Spleen (tissue), 11 donors: ENCODE measurements at regions not wholly inside any gene's neighbourhood (a gene's known extent, or its start where the extent isn't known, plus 50 kb on each side); places are given as distances from the start of the nearest gene placed in this dataset.

Experiments used
- DNase-seq: peaks from one replicate; pipeline ENCODE4 v3.0.0-alpha.2; 2020
- H3K27ac ChIP-seq, 8 donors: fragments of 200-600 bp; sonication (generic) in 7 of 8; 1 replicate in 4 of 8; 2 replicates in 4 of 8; pipeline versions ENCODE4 v1.5.0 to v1.8.0; 2016 to 2021; ENCODE audit warnings: inconsistent platforms in 4 of 8, mild to moderate bottlenecking in 4 of 8, moderate library complexity in 1 of 8
- H3K27me3 ChIP-seq, 7 donors: fragments of 200-600 bp; sonication (generic) in 6 of 7; replicated peaks in 1 of 7; 1 replicate in 4 of 7; 2 replicates in 3 of 7; pipeline versions ENCODE4 v1.5.0 to v1.8.0; 2016 to 2021; ENCODE audit warnings: inconsistent platforms in 3 of 7, mild to moderate bottlenecking in 1 of 7
- H3K36me3 ChIP-seq, 6 donors: fragments of 200-600 bp; sonication (generic) in 5 of 6; 1 replicate in 4 of 6; 2 replicates in 2 of 6; pipeline versions ENCODE4 v1.5.0 to v1.8.0; 2016 to 2021; ENCODE audit warnings: inconsistent platforms in 2 of 6
- H3K4me1 ChIP-seq, 6 donors: fragments of 200-600 bp; sonication (generic) in 5 of 6; 1 replicate in 3 of 6; 2 replicates in 3 of 6; pipeline versions ENCODE4 v1.5.0 to v1.8.0; 2016 to 2021; ENCODE audit warnings: inconsistent platforms in 3 of 6
- H3K4me3 ChIP-seq, 8 donors: fragments of 200-600 bp; sonication (generic) in 7 of 8; 1 replicate in 4 of 8; 2 replicates in 4 of 8; pipeline versions ENCODE4 v1.5.0 to v1.8.0; 2016 to 2021; ENCODE audit warnings: inconsistent platforms in 4 of 8, mild to moderate bottlenecking in 4 of 8, moderate library complexity in 2 of 8
- H3K9me3 ChIP-seq, 8 donors: fragments of 200-600 bp; sonication (generic) in 7 of 8; 1 replicate in 4 of 8; 2 replicates in 4 of 8; pipeline versions ENCODE4 v1.5.0 to v1.8.0; 2016 to 2021; ENCODE audit warnings: inconsistent platforms in 4 of 8
- CTCF ChIP-seq, 11 experiments: fragments of 200-600 bp in 7 of 11; fragments of 450-650 bp in 4 of 11; sonication (generic) in 4 of 11; IDR thresholded peaks in 8 of 11; conservative IDR thresholded peaks in 3 of 11; 1 replicate in 7 of 11; 2 replicates in 4 of 11; pipeline versions ENCODE4 v1.4.0 to v1.8.0; 2016 to 2021; ENCODE audit warnings: antibody characterized with exemption in 11 of 11, inconsistent platforms in 4 of 11, mild to moderate bottlenecking in 1 of 11
- POLR2A ChIP-seq, 3 donors: fragments of 450-650 bp; IDR thresholded peaks; one replicate each; pipeline ENCODE4 v1.5.1; 2017; ENCODE audit warnings: antibody characterized with exemption in 3 of 3, mild to moderate bottlenecking in 1 of 3
- POLR2AphosphoS5 ChIP-seq, 3 donors: sonication (generic); formaldehyde crosslinking; IDR thresholded peaks; one replicate each; pipeline ENCODE4 v1.5.1; 2017; ENCODE audit warnings: antibody characterized with exemption in 3 of 3
- WGBS, 5 donors: extraction: QIAGEN DNeasy Blood & Tissue Kit in 3 of 5; methylation state at CpG; one replicate each; pipeline versions ENCODE4 v1.1.5 to v1.1.7; 2013 to 2018; 5-methylcytosine and 5-hydroxymethylcytosine counted together
- intact Hi-C: fragments of 100-400 bp; cut with DNase I; formaldehyde crosslinking; loops from one replicate; pipeline ENCODE4 v1.15.0; 2023; ENCODE audit warnings: low total_unique reads
- donor health status: healthy with polysubstance abuse.
- donor health status: DM: no; HTN: no; CAD: no; lungs with moderate emphysema.
- donor health status: DM: no; HTN: no; CAD: no.
- donor health status: Bipolar disorder and iron deficiency.
- donor health status: healthy.
- donor health status: DM: no; HTN: no; CAD: no.
- donor health status: DM: yes; HTN: yes; CAD: no.

DNA sequence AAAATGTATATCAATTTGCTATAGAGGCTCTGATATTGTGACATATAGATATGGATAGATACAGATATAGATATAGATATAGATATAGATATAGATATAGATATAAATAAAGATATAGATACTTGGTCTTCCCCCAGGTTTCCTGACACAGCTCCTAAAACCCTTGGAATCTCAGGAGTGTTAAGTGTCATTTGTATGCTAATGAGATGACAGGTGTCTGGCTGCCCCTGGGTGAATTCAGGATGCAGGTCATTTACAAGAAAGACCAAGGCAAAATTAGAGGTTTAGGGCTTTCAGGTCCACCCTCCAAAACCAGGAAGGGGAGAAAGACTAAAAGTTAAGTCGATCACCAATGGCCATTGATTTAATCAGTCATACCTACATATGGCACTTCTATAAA lies 1034.8 kb downstream of the PDHA2 start:
- no peak for TF ChIP-seq POLR2AphosphoS5 (IDR thresholded peaks at IDR 0.05)
- no peak for TF ChIP-seq POLR2A (IDR thresholded peaks at IDR 0.05)
- no peak for TF ChIP-seq CTCF (IDR thresholded peaks at IDR 0.05 in 8 of 11, conservative IDR thresholded peaks at IDR 0.05 in 3 of 11)
- Histone ChIP-seq H3K27ac (no peak overlapping the region), H3K4me3 (no peak overlapping the region), H3K27me3 (no peaks in the 10 kb centered on the region), H3K4me1 (no peaks in the 10 kb centered on the region), H3K36me3 (no peaks in the 10 kb centered on the region), H3K9me3 (peaks cover 0 to 30% (median 17%) of the 10 kb centered on the region in 8 donors)
- intact Hi-C loops = no loop called here
- 54 to 82% (median 66%) methylated on average over 1 of the region's 1 CpG for WGBS, 5 donors
- DNase-seq = no peak

DNA sequence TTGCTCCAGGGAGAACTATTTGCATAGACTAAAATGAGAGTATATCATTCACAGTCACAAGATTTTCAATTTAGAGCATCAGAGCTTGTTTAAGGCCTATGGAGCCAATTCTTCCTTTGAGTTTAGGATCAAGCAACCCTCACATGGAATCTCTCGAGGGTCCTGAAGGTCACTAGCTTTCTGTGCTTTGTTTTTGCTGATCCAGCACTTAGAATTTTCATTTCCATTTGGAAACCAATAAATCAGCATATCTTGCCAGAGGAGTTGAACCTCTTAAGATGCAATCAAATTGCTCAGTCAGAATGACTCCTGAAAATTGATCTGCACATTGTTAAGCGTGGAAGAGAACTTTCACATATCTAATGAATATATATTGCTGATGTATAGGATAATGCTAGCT lies 1039.6 kb downstream of the PDHA2 start:
- Histone ChIP-seq H3K4me1 (no peaks in the 10 kb centered on the region), H3K27me3 (no peaks in the 10 kb centered on the region), H3K36me3 (no peaks in the 10 kb centered on the region), H3K4me3 (no peak overlapping the region), H3K27ac (no peak overlapping the region), H3K9me3 (peaks cover 0 to 22% (median 11%) of the 10 kb centered on the region in 8 donors)
- intact Hi-C loops = no loop called here
- 32 to 75% (median 56%) methylated on average over 2 of the region's 2 CpGs for WGBS, 5 donors
- DNase-seq = no peak
- TF ChIP-seq POLR2A (IDR thresholded peaks at IDR 0.05) = no peak
- no peak for TF ChIP-seq POLR2AphosphoS5 (IDR thresholded peaks at IDR 0.05)
- TF ChIP-seq CTCF (IDR thresholded peaks at IDR 0.05 in 8 of 11, conservative IDR thresholded peaks at IDR 0.05 in 3 of 11) = no peak

GRCh38 chr4:96887857-96888256 lies 1048.0 kb downstream of the PDHA2 start:
- intact Hi-C loops = no loop called here
- Histone ChIP-seq H3K4me3 (no peak overlapping the region), H3K36me3 (no peaks in the 10 kb centered on the region), H3K27ac (no peak overlapping the region), H3K4me1 (no peaks in the 10 kb centered on the region), H3K9me3 (peaks cover 0 to 4% (median 0%) of the 10 kb centered on the region in 8 donors), H3K27me3 (no peaks in the 10 kb centered on the region)
- TF ChIP-seq POLR2A (IDR thresholded peaks at IDR 0.05) (no peak), CTCF (IDR thresholded peaks at IDR 0.05 in 8 of 11, conservative IDR thresholded peaks at IDR 0.05 in 3 of 11) (no peak), POLR2AphosphoS5 (IDR thresholded peaks at IDR 0.05) (no peak)
- WGBS, 5 donors = 69 to 88% (median 78%) methylated on average over 3 of the region's 3 CpGs
- no peak for DNase-seq

DNA sequence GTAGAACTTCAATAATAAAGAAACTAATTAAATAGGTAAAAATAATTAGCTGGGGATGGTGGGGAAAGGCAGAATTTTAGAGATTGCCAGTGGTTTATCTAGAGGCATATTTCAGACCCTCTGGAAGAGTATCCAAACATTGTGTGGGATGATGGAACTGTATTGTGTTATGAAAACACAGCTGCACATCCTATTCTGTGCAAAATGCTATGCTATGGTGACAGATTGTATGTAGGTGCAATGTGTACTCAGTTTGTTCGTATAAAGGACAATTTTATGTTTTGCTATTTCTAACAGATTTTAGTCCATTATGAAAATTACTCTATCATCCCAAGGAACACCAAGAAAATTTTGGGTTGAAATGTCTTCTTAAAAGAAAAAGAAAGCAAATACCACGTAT lies 1054.7 kb downstream of the PDHA2 start:
- Histone ChIP-seq H3K27ac (no peak overlapping the region), H3K4me3 (no peak overlapping the region), H3K27me3 (no peaks in the 10 kb centered on the region), H3K4me1 (no peaks in the 10 kb centered on the region), H3K36me3 (no peaks in the 10 kb centered on the region), H3K9me3 (peaks cover 0 to 4% (median 0%) of the 10 kb centered on the region in 8 donors)
- intact Hi-C loops = no loop called here
- TF ChIP-seq POLR2AphosphoS5 (IDR thresholded peaks at IDR 0.05) = no peak
- TF ChIP-seq CTCF (IDR thresholded peaks at IDR 0.05 in 8 of 11, conservative IDR thresholded peaks at IDR 0.05 in 3 of 11) = no peak
- TF ChIP-seq POLR2A (IDR thresholded peaks at IDR 0.05) = no peak
- WGBS, 5 donors = 67 to 88% (median 72%) methylated on average over 2 of the region's 2 CpGs
- DNase-seq = no peak
